IPS-NIHi7 (cell line): ENCODE measurements at regions not wholly inside any gene's neighbourhood (a gene's known extent, or its start where the extent isn't known, plus 50 kb on each side); places are given as distances from the start of the nearest gene placed in this dataset.
"Not testable (repeated sequence)": the region's sequence is repeated elsewhere in the genome, so short reads cannot be mapped to it uniquely, and the experiment has no call there.

Experiments
- DNase-seq: peaks from one replicate; pipeline ENCODE4 v3.0.0; 2012; ENCODE audit warnings: mixed read lengths; ENCODE audit errors: extremely low spot score

DNA sequence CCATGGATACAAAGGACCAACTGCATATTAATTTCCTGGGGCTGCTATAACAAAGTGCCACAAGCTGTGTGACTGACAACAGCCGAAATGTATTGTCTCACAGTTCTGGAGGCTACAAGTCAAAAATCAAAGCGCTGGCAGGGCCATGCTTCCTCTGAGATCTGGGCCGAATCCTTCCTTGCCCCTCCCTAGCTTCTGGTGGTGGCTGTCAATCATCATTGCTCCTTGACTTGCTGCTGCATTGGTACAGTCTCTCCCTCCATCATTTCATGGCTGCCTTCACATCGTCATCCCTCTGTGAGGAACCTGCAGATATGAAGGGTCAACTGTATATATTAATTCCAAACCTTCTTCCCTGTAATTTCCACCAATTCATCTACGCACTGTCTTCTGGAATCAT lies 118.3 kb downstream of the EXOC5 start:
- no peak for DNase-seq

DNA sequence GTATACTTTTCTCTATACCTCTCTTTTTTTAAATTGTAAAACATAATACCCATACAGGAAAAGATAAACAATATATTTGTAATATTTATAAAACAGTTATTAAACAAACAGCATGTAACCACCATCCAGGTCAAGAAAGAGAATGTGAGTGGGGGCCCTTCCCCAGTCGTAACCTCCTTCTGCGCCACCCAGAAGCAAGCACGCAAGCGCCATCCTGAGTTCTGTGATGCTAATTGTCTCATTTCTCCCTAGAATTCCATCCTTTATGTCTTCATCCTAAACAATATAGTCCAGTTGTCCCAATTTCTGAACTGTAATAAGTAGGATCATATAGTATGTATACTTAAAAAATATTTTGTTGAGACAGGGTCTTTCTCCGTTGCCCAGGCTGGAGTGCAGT lies 129.5 kb downstream of the EXOC5 start:
- no peak for DNase-seq

DNA sequence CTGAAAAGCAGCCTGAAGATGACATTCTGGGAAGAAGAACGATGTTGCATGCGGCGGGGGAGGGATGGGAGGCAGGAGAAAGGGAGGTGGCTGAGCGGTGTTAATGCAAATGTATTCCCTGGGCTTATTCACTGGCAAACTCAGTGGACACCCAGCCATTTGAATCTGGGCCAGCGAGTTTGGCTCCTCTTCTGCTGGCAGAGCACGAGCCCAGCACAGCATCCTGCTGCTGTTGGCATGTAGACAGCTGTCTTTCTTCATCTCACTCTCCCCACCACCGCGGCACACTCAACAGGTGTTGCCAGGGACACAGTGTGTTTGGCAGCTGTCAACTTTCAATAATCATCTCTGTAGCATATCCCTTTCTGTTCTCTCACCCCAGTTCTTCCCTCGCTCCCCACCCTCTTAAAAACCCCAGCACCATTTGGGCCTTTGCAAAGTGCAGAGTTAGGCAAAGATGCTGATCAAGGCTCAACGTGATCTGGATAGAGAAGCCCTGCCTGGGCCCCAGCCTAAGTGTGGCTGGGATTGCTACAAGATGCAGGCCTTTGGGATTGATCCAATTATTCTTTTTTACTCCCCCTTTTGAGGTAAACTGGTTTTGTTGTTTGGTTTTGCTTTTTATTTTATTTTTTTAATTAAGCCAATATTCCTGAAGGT lies 131.9 kb downstream of the EXOC5 start:
- no peak for DNase-seq

DNA sequence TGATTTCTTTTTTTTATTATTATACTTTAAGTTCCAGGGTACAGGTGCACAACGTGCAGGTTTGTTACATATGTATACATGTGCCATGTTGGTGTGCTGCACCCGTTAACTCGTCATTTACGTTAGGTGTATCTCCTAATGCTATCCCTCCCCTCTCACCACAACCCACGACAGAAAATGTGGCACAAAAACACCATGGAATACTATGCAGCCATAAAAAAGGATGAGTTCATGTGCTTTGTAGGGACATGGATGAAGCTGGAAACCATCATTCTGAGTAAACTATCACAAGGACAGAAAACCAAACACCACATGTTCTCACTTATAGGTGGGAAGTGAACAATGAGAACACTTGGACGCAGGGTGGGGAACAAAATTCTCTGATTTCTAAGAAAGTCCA lies 140.9 kb downstream of the EXOC5 start:
- not testable (repeated sequence) for DNase-seq

DNA sequence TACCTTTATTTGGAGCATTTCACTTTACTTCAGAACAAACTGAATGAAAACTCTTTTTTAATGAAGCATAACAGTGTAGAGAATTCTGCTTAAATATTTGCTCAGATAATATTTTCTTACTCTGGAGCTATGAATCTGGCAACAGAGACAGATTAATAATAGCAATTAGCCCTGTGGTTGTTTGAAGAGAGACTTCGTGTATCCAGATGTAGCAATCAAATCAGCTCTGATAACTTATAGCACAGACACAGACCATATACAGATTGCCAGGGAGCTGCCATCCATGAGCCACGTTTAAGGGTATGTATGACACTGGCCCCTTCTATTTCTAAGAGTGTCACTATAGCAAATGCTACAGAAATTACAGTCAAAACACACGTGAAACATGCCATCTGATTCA lies 146.6 kb downstream of the EXOC5 start:
- no peak for DNase-seq

DNA sequence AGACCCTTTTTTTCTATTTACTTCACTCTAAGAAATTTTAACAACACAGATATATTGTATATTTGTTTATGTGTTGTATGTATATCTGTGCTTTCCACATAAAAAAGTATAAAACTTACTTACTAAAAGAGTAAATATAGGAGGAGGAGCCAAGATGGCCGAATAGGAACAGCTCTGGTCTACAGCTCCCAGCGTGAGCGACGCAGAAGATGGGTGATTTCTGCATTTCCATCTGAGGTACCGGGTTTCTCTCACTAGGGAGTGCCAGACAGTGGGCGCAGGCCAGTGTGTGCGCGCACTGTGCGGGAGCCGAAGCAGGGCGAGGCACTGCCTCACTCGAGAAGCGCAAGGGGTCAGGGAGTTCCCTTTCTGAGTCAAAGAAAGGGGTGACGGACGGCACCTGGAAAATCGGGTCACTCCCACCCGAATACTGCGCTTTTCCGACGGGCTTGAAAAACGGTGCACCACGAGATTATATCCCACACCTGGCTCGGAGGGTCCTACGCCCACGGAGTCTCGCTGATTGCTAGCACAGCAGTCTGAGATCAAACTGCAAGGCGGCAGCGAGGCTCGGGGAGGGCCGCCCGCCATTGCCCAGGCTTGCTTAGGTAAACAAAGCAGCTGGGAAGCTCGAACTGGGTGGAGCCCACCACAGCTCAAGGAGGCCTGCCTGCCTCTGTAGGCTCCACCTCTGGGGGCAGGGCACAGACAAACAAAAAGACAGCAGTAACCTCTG lies 156.5 kb downstream of the EXOC5 start:
- DNase-seq: not testable (repeated sequence)

DNA sequence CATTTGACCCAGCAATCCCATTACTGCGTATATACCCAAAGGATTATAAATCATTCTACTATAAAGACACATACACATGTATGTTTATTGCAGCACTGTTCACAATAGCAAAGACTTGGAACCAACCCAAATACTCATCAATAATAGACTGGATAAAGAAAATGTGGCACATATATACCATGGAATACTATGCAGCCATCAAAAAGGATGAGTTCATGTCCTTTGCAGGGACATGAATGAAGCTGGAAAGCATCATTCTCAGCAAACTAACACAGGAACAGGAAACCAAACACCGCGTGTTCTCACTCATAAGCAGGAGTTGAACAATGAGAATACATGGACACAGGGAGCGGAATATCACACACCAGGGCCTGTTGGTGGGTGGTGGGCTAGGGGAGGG lies 158.3 kb downstream of the EXOC5 start:
- not testable (repeated sequence) for DNase-seq

DNA sequence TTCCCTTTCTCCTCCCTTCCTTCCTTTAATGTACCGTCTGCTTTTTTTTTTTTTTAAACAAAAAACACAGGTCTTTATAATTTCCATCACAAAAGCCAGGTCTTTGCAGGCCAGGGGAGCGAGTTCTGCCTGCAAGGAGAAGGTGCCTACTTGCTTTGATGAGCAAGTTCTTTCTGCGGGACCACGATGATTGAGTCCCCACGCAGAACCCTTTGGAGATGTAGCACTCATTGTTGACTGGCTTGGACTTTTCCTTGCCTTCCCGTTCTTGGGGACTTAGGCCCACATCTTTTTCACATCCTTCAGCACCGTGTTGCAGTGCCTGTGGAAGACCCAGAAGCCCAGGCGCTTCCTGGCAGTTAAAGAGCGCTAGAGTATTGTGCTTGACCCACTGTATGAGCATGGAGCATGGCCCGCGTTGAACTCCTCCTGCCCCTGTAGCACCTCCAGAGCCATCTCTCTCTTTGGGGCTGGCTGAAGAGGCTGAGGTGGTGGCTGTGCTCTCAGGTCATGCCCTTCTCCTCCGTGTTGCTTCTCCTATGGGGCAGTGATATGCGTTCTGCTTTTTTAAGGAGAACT lies 177.6 kb downstream of the EXOC5 start:
- no peak for DNase-seq

DNA sequence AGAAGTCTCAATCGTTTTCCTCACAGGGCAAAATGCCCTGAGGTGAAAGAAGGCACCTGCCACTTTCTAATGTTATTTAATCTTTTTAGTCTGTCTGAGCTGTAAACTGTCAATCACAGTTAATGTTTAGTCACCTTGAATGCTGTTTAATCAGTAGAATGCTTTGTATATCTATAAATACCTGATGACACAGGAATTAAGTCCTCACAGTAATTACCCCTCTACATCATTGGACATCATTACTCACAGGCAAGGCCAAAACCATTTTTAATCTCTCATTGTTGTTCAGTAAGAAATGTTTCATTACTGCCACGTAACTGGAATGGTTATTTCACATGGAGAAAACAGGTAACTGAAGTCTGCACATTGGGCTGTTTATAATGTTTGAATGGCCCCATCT lies 178.8 kb downstream of the EXOC5 start:
- DNase-seq: no peak

DNA sequence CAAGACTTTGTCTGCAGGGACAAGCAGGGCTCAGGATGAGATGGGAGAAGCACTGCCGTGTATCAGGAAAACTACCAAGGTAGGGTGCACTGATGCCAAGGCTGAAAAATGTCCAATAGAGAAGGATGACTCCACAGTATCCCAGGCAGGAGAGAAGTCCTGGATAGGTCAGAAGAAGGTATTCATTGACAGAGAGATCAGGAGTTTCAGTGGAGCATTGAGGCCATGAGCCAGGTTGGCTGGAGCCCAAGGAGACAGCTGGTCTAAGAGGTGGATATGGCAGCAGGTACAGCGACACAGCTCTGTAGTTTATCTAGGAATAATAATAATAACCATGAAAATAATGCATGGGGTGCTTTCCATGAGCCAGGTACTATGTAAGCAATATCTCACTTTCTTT lies 180.9 kb downstream of the EXOC5 start:
- no peak for DNase-seq

DNA sequence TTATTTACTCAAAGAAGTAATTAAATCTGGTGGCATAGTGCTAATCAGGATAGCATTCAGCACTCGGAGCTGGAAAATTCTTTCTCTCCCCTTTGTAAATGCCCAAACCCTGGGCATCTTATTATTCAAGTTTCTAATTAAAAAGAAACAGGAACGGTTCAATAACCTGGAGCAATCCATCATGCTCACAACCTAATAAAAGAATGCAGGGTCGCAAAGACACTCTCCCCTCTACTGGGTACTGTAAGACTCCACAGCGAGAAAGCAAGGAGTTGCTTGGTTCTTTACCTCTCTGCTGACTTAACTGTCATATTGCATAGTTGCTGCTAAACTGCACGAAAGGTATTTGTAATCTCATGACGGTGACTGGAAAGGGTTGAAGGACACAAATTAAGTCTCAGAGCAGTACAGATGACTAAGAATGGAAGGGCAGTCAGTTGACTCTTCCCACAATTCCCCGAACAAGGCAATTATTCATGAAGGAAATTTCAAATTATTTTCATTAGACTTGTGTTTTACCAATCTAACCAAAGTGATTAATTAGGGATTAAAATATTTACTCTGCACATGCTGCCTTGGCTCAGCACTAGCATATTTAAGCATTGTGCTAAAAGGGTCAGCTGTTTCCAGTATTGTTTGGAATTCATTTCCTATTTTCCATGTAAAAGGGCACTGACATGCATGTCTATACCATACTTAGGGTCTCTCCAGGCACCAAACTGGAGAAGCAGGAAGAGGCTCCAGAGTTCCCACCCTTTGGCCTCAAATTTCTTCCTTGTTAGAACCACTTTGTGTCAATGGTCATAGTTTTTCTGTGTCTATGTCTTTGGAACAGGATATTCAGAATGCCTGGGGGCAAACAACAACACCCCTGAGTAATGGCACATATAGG lies 182.2 kb downstream of the EXOC5 start:
- DNase-seq: no peak

DNA sequence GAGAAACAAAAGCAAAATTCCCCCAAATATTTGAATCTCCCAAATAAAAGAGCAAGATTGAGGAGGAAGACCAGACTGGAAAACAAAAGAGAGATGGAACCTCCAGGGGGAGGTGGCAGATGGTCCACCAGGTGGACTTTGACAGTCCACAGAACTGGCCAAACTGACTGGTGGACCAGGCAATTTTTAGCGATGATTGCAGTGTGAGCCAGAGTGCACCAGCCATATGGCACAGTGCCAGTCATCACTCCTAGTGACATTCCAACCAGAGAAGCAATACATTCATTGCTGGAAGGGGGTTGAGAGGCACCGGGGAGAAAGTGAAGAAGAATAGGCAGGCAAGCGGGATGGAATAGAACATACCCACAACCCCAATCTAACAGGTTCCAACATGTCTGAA lies 182.9 kb downstream of the EXOC5 start:
- no peak for DNase-seq

DNA sequence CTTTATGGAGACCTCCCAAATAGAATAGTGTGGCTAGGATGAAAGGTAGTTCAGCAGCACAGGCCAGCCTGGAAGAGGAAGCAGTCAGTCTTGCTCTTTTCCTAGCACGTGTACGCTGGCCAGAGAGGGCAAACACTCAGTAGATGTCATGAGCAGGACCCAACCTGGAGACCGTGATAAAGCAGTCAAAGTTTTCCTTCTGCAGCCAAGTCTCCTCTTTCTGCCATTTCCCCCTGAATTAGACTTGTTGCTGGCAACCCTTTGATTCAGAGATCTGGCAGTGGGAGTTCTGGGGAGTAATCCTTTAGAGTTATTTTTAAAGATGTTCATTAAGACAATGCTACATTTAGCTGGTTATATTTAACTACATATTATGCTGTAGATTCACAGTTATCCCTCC lies 183.7 kb downstream of the EXOC5 start:
- no peak for DNase-seq

DNA sequence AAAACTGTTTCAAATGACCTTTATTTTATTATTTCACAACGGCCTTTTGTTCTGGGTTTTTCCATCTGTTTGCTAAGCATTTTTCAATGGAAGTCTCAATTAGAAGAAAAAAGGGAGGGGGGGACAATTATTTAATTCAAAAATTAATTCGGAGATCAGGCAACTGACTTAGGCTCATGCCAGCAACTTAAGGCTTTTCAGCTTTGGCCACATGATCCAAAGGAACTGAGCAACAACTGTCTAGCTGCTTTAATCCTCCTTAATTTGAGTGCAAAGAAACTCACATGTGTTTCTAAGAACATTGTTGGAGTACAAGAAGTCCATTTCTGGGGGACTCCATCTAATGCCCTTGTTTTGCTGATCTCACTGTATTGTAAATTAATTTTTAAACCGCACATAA lies 188.0 kb downstream of the EXOC5 start:
- no peak for DNase-seq

DNA sequence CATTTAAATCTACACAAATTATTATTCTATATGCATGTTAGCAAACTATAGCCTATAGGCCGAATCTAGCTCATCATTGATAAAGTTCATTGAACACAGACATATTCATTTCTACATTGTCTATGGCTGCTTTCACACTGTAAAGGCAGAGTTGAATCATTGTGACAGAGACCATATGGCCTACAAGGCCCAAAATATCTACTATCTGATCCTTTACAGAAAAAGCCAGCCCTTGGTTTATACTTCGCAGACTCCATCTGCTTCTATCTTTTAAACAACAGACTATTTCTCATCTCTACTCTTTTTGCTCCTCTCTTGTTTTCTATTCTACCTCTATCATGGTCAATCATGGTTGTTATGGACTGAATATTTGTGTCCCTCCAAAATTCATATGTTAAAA lies 190.7 kb downstream of the EXOC5 start:
- DNase-seq: no peak

DNA sequence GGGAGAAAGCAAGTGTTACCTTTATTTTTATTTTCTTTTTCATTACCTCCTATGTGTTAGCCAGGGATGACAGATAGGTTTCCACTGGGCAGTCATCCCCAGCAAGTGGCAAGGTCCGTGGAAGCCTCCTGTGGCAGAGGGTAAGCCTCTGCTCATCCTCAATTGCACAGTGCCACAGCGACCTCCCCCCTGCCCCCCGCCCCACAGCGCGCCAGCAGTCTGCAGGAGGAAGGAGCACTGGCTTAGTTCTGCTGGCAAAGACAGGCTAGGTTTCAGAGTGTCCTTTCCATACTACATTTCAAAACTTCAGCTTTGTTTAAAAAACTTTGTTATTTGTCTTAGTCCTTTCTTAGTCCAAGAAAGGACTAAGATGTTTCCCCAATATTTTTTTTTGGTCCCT lies 194.7 kb downstream of the EXOC5 start:
- no peak for DNase-seq

DNA sequence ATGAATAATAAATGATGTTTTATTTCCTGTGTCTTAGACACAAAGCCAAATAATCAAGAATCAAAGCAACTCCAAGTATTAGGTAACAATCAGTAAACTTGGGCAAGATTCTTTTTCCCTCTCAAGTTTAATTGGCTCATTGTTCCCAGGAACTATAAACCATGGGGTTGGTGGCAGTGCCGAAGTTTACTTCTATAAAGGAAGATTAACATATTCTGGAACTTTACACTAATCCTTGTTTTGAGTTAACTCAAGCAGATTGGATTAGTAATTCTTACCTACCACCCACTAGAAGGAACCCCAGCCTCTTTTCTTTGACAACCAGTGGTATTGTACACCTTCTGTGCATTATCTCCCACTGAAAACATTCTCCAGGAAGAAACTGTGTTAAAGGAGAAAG lies 197.1 kb downstream of the EXOC5 start:
- no peak for DNase-seq

DNA sequence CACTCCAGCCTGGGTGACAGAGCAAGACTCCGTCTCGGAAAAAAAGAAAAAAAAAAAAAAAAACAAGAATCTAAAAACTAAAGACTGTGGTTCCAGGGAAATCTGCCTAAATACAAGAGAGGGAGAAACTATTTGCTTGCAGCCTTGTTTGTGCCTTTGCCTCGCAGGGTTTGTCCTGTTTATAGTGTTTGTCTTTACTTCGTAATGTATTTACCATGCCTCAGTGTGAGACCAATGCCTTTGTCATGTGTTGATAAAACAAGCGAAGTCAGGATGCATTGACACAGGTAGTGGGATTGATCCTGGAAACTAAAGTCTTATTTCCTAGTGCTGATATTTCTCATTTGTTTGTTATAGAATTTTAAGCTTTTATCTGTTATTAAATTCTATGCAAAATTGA lies 199.0 kb downstream of the EXOC5 start:
- DNase-seq: no peak

DNA sequence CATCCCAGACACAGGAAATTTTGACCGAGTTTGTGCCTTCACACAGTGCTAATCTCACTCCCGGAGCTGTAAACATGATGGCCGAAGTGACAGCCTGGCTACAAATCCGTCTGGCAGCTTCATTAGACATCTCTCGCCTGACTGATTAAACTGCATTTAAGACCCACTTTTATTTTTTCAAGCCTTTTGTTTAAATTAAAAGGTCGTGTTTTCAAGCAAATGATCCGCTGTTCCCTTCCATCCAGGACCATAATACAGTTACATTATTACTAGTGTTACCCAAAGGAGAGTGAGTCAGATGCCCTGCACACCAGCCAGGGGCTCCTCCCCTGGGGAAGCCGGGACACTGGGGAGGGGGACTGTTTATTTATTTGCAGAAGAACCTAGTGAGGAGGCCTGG lies 200.2 kb downstream of the EXOC5 start:
- no peak for DNase-seq

DNA sequence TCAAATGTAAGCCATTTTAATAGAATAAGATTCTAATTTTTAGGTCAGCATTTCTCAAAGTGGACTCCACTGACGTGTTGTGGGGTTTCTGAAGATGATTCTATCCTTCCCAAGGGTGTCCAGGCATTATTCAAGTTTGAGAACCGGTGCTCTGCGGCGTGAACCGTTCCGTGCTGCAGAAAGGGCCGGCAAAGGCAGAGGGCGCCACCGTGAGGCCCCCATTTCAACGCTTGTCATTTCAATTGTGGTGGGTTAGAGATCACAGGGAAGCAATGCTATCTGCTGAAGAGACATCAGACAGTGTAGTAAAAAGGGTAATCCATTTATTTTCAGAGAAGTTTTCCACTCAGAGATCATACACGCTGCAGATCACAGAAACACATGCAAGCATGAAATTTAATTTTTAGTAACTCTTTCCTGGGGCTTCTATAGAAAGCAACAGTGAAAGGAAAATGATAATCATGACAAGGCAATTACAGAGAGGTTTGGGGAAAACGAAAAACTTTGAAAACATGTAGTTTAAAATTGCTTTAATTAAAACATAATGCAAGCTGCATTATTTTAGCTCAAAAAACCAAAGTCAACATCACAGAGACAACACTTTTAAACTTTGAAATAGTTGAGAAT lies 201.7 kb downstream of the EXOC5 start:
- DNase-seq: peak; percentile 72

DNA sequence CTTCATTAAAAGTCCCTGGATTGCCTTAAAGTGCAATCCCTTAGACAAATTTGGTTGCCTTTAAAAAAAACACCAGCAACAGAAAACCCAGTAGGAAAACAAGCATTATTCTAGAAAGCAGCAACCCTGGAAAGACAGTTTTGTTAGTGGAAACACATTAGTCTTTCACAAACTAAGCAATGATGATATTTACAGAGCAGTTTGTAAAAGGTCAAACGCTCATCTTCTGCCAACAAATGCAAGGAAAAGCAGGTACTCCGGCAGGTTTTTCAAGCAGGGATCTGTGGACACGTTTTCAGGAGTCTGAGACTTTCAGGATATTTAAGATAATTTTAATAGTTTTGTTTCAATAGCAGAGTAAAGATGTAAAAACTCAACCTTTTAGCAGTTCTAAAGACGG lies 202.2 kb downstream of the EXOC5 start:
- DNase-seq: no peak
